SU-DHL-6 (cell line): ENCODE measurements at regions not wholly inside any gene's neighbourhood (a gene's known extent, or its start where the extent isn't known, plus 50 kb on each side); places are given as distances from the start of the nearest gene placed in this dataset.

Source experiments
- H2AFZ ChIP-seq: fragments of 200-600 bp; sonication (generic); 2 replicates; pipeline ENCODE4 v1.6.1; 2014; ENCODE audit warnings: low read depth, mild to moderate bottlenecking, moderate library complexity, mixed read lengths, antibody characterized with exemption, low read length; ENCODE audit not compliant: severe bottlenecking
- H3F3A ChIP-seq: fragments of 200-600 bp; shearing (Covaris generic); 2 replicates; pipeline ENCODE4 v1.6.0; 2016; ENCODE audit warnings: antibody characterized with exemption, mild to moderate bottlenecking; ENCODE audit not compliant: insufficient read depth
- H3K27ac ChIP-seq: fragments of 200-600 bp; sonication (generic); 2 replicates; pipeline ENCODE4 v1.5.1; 2016; ENCODE audit warnings: low read depth, mild to moderate bottlenecking, low read length, moderate library complexity, mixed read lengths
- H3K27me3 ChIP-seq: fragments of 200-600 bp; sonication (generic), shearing (Covaris generic); 2 replicates; pipeline ENCODE4 v1.6.0; 2014; ENCODE audit warnings: mild to moderate bottlenecking, low read length
- H3K36me3 ChIP-seq: fragments of 200-600 bp; sonication (generic); 2 replicates; pipeline ENCODE4 v1.6.1; 2014; ENCODE audit warnings: mild to moderate bottlenecking, low read length, mixed read lengths
- H3K4me2 ChIP-seq: fragments of 300-600, 200-600 bp; shearing (Covaris generic), sonication (generic); 2 replicates; pipeline ENCODE4 v1.6.0; 2014; ENCODE audit warnings: low read length, low read depth, mild to moderate bottlenecking; ENCODE audit not compliant: poor library complexity, severe bottlenecking
- H3K4me3 ChIP-seq: fragments of 200-600 bp; sonication (generic); 2 replicates; pipeline ENCODE4 v1.5.1; 2014; ENCODE audit warnings: antibody characterized with exemption, low read length, mild to moderate bottlenecking, mixed read lengths; ENCODE audit not compliant: insufficient read depth, poor library complexity, severe bottlenecking
- H3K79me2 ChIP-seq: fragments of 200-600 bp; sonication (generic); 2 replicates; pipeline ENCODE4 v1.6.1; 2014; ENCODE audit warnings: mild to moderate bottlenecking, low read length, moderate library complexity; ENCODE audit not compliant: insufficient read depth
- H3K9ac ChIP-seq: fragments of 200-600 bp; sonication (generic); 2 replicates; pipeline ENCODE4 v1.7.0; 2014; ENCODE audit warnings: mild to moderate bottlenecking, low read length
- H3K9me2 ChIP-seq: fragments of 200-600 bp; sonication (generic); replicated peaks from 2 replicates; pipeline ENCODE4 v1.6.1; 2014; ENCODE audit warnings: low read length; ENCODE audit not compliant: insufficient read depth
- H3K9me3 ChIP-seq: fragments of 200-600 bp; sonication (generic); 2 replicates; pipeline ENCODE4 v1.6.1; 2014; ENCODE audit warnings: low read length, mixed read lengths; ENCODE audit not compliant: insufficient read depth
- H4K20me1 ChIP-seq: fragments of 200-600 bp; sonication (generic); 2 replicates; pipeline ENCODE4 v1.6.1; 2014; ENCODE audit warnings: low read depth, mild to moderate bottlenecking, antibody characterized with exemption, low read length, moderate library complexity, mixed read lengths
- EZH2phosphoT487 ChIP-seq: fragments of 200-600 bp; sonication (generic), shearing (Covaris generic); conservative IDR thresholded peaks from 2 replicates; pipeline ENCODE4 v1.6.1; 2018; ENCODE audit warnings: mild to moderate bottlenecking, antibody characterized with exemption, low read length, moderate library complexity, mixed read lengths
- TF ChIP-seq, protein P1 (sequence below): fragments of 200-600 bp; sonication (generic); IDR thresholded peaks from one replicate; pipeline ENCODE4 v1.5.1; 2017; ENCODE audit warnings: antibody characterized with exemption, mild to moderate bottlenecking, low read length, moderate library complexity; ENCODE audit not compliant: insufficient read depth, poor library complexity, severe bottlenecking

DNA sequence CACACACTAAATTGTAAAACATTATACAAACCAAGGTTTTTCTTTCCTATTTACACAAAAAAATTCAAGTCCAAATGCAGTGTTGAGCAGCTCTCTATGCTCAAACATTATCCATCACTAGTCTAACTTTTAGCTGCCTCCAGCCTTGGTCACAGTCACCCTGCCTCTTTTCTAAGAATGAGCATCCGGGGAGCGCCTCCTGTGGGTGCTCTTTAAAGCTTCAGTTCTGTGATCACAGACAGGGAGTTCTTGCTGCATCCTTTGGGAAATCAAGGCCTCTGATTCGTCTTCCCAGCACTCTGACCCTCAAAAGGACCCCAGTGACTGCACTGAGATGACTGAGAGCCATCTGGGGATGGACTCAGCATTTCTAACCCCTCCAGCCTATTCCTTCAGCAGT, 289.6 kb downstream of the SEC61B start:
- no peaks in the 10 kb centered on the region for H3K27me3 ChIP-seq
- H3K4me3 ChIP-seq: no peak overlapping the region
- no peaks in the 10 kb centered on the region for H3K79me2 ChIP-seq
- no peaks in the 10 kb centered on the region for H3K36me3 ChIP-seq
- no peaks in the 10 kb centered on the region for H4K20me1 ChIP-seq
- H3K9me2 ChIP-seq: no peaks in the 10 kb centered on the region
- no peaks in the 10 kb centered on the region for H3F3A ChIP-seq
- TF ChIP-seq, protein P1, sequence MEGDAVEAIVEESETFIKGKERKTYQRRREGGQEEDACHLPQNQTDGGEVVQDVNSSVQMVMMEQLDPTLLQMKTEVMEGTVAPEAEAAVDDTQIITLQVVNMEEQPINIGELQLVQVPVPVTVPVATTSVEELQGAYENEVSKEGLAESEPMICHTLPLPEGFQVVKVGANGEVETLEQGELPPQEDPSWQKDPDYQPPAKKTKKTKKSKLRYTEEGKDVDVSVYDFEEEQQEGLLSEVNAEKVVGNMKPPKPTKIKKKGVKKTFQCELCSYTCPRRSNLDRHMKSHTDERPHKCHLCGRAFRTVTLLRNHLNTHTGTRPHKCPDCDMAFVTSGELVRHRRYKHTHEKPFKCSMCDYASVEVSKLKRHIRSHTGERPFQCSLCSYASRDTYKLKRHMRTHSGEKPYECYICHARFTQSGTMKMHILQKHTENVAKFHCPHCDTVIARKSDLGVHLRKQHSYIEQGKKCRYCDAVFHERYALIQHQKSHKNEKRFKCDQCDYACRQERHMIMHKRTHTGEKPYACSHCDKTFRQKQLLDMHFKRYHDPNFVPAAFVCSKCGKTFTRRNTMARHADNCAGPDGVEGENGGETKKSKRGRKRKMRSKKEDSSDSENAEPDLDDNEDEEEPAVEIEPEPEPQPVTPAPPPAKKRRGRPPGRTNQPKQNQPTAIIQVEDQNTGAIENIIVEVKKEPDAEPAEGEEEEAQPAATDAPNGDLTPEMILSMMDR: no peak
- TF ChIP-seq EZH2phosphoT487: no peak
- H3K9me3 ChIP-seq: no peaks in the 10 kb centered on the region
- no peak overlapping the region for H3K27ac ChIP-seq
- no peak overlapping the region for H3K4me2 ChIP-seq
- no peak overlapping the region for H2AFZ ChIP-seq
- H3K9ac ChIP-seq: no peak overlapping the region

DNA sequence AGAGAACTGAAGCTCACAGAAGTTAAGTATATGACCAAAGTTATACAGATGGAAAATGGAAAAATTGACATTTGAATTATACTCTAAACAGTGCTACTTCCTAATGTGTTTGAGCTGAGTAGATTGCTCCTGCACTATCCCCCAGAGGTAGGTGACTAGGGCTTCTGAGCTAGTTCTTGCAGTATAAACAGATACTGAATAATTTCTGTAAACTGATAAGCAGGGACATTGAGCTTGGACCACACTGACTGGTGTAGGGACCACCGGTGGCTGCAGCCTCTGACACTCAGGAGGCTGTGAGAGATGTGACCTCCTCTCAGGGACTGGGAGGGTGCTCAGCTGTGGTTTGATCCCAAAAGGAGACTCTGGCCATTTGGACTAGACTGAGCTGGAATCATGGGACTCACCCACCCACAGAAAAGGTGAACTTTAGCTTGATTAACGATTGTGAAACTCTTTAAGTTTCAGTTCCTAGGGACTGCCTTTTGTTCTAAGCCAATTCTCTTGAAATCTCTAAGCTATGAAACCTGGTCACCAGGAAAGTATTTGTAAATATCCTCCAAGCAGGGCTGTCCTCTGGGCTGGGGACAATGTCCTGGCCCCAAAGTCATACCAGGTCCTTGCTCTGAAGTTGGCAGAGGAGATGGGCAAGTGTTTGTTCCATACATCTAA, 291.5 kb downstream of the SEC61B start:
- Histone ChIP-seq H3K36me3 (no peaks in the 10 kb centered on the region), H3K27ac (no peak overlapping the region), H3K9me3 (no peaks in the 10 kb centered on the region), H3K4me3 (no peak overlapping the region), H3K9ac (no peak overlapping the region), H3K79me2 (no peaks in the 10 kb centered on the region), H3K4me2 (no peak overlapping the region), H3F3A (no peaks in the 10 kb centered on the region), H2AFZ (no peak overlapping the region), H4K20me1 (no peaks in the 10 kb centered on the region), H3K9me2 (no peaks in the 10 kb centered on the region), H3K27me3 (no peaks in the 10 kb centered on the region)
- TF ChIP-seq EZH2phosphoT487: no peak
- TF ChIP-seq, protein P1: no peak

DNA sequence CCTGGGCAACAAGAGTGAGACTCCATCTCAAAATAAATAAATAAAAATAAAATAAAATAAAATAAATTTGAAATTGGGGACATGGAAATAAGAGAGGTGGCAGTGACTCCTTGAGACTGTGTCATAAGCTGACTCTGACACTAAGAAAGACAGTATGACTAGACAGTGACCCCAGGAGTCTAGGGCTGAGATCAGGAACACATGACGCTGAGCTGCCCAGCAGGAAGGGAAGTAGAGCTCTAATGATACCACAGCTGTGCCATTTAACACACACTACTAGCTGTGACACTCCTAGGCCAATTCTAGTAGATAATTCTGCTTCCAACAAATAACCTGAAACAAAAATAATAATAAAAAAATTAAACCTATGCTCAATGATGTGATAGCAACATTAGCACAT, 293.0 kb downstream of the SEC61B start:
- Histone ChIP-seq H3K79me2 (no peaks in the 10 kb centered on the region), H3K27me3 (no peaks in the 10 kb centered on the region), H3K4me3 (no peak overlapping the region), H4K20me1 (no peaks in the 10 kb centered on the region), H3K4me2 (no peak overlapping the region), H3K9ac (no peak overlapping the region), H3K27ac (no peak overlapping the region), H3K9me3 (no peaks in the 10 kb centered on the region), H2AFZ (no peak overlapping the region), H3F3A (no peaks in the 10 kb centered on the region), H3K36me3 (no peaks in the 10 kb centered on the region), H3K9me2 (no peaks in the 10 kb centered on the region)
- TF ChIP-seq EZH2phosphoT487: no peak
- TF ChIP-seq, protein P1: no peak
